ENCODE measurements at regions not wholly inside any gene's neighbourhood (a gene's known extent, or its start where the extent isn't known, plus 50 kb on each side); places are given as distances from the start of the nearest gene placed in this dataset.

- no peak for TF ChIP-seq POLR2AphosphoS5 (IDR thresholded peaks at IDR 0.05)
- no peak for TF ChIP-seq EP300 (IDR thresholded peaks at IDR 0.05)
These were observed 95.1 kb upstream of the LINGO1 start for GRCh38 chr15:77727635-77728304.
